GM12878 (cell line): ENCODE measurements at regions not wholly inside any gene's neighbourhood (a gene's known extent, or its start where the extent isn't known, plus 50 kb on each side); places are given as distances from the start of the nearest gene placed in this dataset.

Source experiments
- ATAC-seq: fragments of 200-7000 bp; cut with Tn5 transposase; 3 replicates; pipeline ENCODE4 v1.9.1; 2020; ENCODE audit warnings: mild to moderate bottlenecking, moderate library complexity
- BruUV-seq: library from RNA; stranded (reverse); fragments of 400-500 nt; replicated peaks from 2 replicates; lab custom pipeline; 2021; lab: Mats Ljungman, UMichigan
- CTCF ChIA-PET: fragments of 300-600 bp; sonication (Branson Sonifier 250); formaldehyde crosslinking; extraction: SDS; loops from one replicate; lab custom pipeline; 2021; ENCODE audit warnings: inconsistent platforms; lab: Yijun Ruan, JAX
- POLR2A ChIA-PET: fragments of 350-600 bp; formaldehyde crosslinking; extraction: SDS; loops from one replicate; lab custom pipeline; 2021; ENCODE audit warnings: inconsistent platforms; lab: Charles Lee
- RAD21 ChIA-PET: fragments of 300-600 bp; sonication (Branson Sonifier 250); formaldehyde crosslinking; loops from one replicate; lab custom pipeline; 2023; ENCODE audit warnings: antibody characterized with exemption; ENCODE audit not compliant: unreplicated experiment; lab: Charles Lee
- SMC1A ChIA-PET: fragments of 300-600 bp; sonication (Branson Sonifier 250); formaldehyde crosslinking; loops from one replicate; lab custom pipeline; 2023; ENCODE audit not compliant: unreplicated experiment, uncharacterized antibody; lab: Charles Lee
- DNase-seq: peaks from one replicate; pipeline ENCODE4 v3.0.0-alpha.2; 2011; ENCODE audit warnings: low read depth, low spot score
- FAIRE-seq: peaks from 3 replicates; lab custom pipeline; 2011; peaks lifted over from hg19 to GRCh38; lab: Jason Lieb, UNC
- H2AFZ ChIP-seq: 2 replicates; pipeline ENCODE4 v1.6.0; 2011; ENCODE audit warnings: low read depth, low read length, control low read depth; ENCODE audit not compliant: control insufficient read depth
- H3K27ac ChIP-seq: 2 replicates; pipeline ENCODE4 v1.5.1; 2011; ENCODE audit warnings: control low read depth; ENCODE audit not compliant: control insufficient read depth, insufficient read depth
- H3K27me3 ChIP-seq, 2 experiments: replicated peaks in 1 of 2; 2 replicates each; pipeline versions ENCODE4 v1.6.0 to v1.6.1; 2011; ENCODE audit warnings: low read length in 1 of 2; ENCODE audit not compliant: control insufficient read depth in 2 of 2, insufficient read depth in 2 of 2
- H3K36me3 ChIP-seq, 2 experiments: 2 replicates each; pipeline ENCODE4 v1.5.1; 2011; ENCODE audit warnings: low read length in 1 of 2; ENCODE audit not compliant: control insufficient read depth in 2 of 2, insufficient read depth in 2 of 2
- H3K4me1 ChIP-seq: 2 replicates; pipeline ENCODE4 v1.6.1; 2011; ENCODE audit warnings: mild to moderate bottlenecking, low read length, moderate library complexity, mixed read lengths; ENCODE audit not compliant: control insufficient read depth, insufficient read depth
- H3K4me2 ChIP-seq: 2 replicates; pipeline ENCODE4 v1.6.0; 2011; ENCODE audit warnings: control low read depth; ENCODE audit not compliant: control insufficient read depth, insufficient read depth
- H3K4me3 ChIP-seq: fragments of 200-600 bp; sonication (generic); 2 replicates; pipeline ENCODE4 v1.5.1; 2016
- H3K79me2 ChIP-seq: 2 replicates; pipeline ENCODE4 v1.6.0; 2011; ENCODE audit warnings: low read length; ENCODE audit not compliant: control insufficient read depth, insufficient read depth
- H3K9ac ChIP-seq: 2 replicates; pipeline ENCODE4 v1.8.0; 2011; ENCODE audit warnings: low read length, control low read depth, mixed read lengths; ENCODE audit not compliant: control insufficient read depth, insufficient read depth
- H3K9me3 ChIP-seq: replicated peaks from 3 replicates; pipeline ENCODE4 v1.5.1; 2011; ENCODE audit warnings: mild to moderate bottlenecking, low read length; ENCODE audit not compliant: control insufficient read depth, insufficient read depth
- H4K20me1 ChIP-seq: 2 replicates; pipeline ENCODE4 v1.6.0; 2011; ENCODE audit not compliant: control insufficient read depth, insufficient read depth
- KAT2A ChIP-seq: conservative IDR thresholded peaks from 2 replicates; pipeline ENCODE4 v1.6.1; 2011; ENCODE audit warnings: low read depth, low read length; ENCODE audit not compliant: control insufficient read depth
- MEF2A ChIP-seq: IDR thresholded peaks from 2 replicates; pipeline ENCODE4 v1.6.1; 2011; ENCODE audit warnings: low read depth, mild to moderate bottlenecking, low read length, moderate library complexity; ENCODE audit not compliant: insufficient read depth
- MEF2B ChIP-seq: fragments of 450-650 bp; IDR thresholded peaks from 2 replicates; pipeline ENCODE4 v1.6.1; 2018; ENCODE audit warnings: mild to moderate bottlenecking, moderate library complexity; ENCODE audit not compliant: partially characterized antibody, poor library complexity, severe bottlenecking
- MTA3 ChIP-seq: IDR thresholded peaks from 2 replicates; pipeline ENCODE4 v1.6.1; 2012; ENCODE audit warnings: low read length, inconsistent platforms, borderline replicate concordance
- NFYA ChIP-seq: IDR thresholded peaks from 2 replicates; pipeline ENCODE4 v1.6.1; 2011; ENCODE audit warnings: low read depth, mild to moderate bottlenecking, low read length, improper control_type of control experiment, borderline replicate concordance
- RAD21 ChIP-seq: IDR thresholded peaks from 2 replicates; pipeline ENCODE4 v1.6.1; 2011; ENCODE audit warnings: mild to moderate bottlenecking, low read depth, low read length, moderate library complexity; ENCODE audit not compliant: insufficient read depth
- YY1 ChIP-seq: IDR thresholded peaks from 2 replicates; pipeline ENCODE4 v1.6.1; 2011; ENCODE audit warnings: low read depth, mild to moderate bottlenecking, low read length
- WGBS: methylation state at CpG from one replicate; pipeline ENCODE4 v1.1.6; 2016; ENCODE audit warnings: low lambda C conversion rate; ENCODE audit not compliant: insufficient replicate concordance, insufficient coverage; ENCODE audit errors: missing lambda C conversion rate; 5-methylcytosine and 5-hydroxymethylcytosine counted together
- in situ Hi-C: fragments of 300-500 bp; cut with MboI; formaldehyde crosslinking; loops from 9 replicates; pipeline ENCODE4 v1.14.3; 2018; ENCODE audit warnings: mixed read lengths
- intact Hi-C: fragments of 100-400 bp; cut with micrococcal nuclease; formaldehyde crosslinking; loops from one replicate; pipeline ENCODE4 v1.14.2; 2022; ENCODE audit not compliant: unreplicated experiment
- TF ChIP-seq, protein P1 (sequence below): IDR thresholded peaks from 2 replicates; pipeline ENCODE4 v1.6.1; 2012; ENCODE audit warnings: mild to moderate bottlenecking, low read depth, low read length
- TF ChIP-seq, protein P2 (sequence below): fragments of 450-650 bp; IDR thresholded peaks from 2 replicates; pipeline ENCODE4 v1.6.1; 2016; ENCODE audit warnings: mild to moderate bottlenecking
- TF ChIP-seq, protein P3 (sequence below): IDR thresholded peaks from 2 replicates; pipeline ENCODE4 v1.6.1; 2012; ENCODE audit warnings: low read length, inconsistent platforms

DNA sequence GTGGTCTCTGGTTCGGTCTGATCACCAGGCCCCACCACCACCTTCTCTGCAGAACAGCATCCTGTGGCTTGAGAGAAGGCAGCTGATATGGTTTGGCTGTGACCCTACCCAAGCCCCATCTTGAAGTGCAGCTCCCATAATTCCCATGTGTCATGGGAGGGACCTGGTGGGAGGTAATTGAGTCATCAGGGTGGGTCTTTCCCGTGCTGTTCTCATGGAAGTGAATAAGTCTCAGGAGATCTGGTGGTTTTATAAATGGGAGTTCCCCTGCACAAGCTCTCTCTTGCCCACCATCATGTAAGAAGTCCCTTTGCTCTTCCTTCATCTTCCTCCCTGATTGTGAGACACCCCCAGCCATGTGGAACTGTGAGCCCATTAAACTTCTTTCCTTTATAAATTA is 352.3 kb upstream of the CDH5 start:
- Histone ChIP-seq H3K9ac (no peak overlapping the region), H3K9me3 (no peaks in the 10 kb centered on the region; the same call in 2 of the 3 replicates), H3K4me1 (no peaks in the 10 kb centered on the region), H3K27me3 (no peaks in the 10 kb centered on the region), H3K79me2 (no peaks in the 10 kb centered on the region), H3K4me3 (no peak overlapping the region), H2AFZ (no peak overlapping the region), H3K27ac (no peak overlapping the region)
- RAD21 ChIA-PET = no interaction called here
- no peak for FAIRE-seq
- in situ Hi-C loops = no loop called here
- no TSS peak for BruUV-seq
- DNase-seq = no peak
- TF ChIP-seq KAT2A (no peak), MEF2B (no peak), YY1 (no peak), MEF2A (no peak), NFYA (no peak), RAD21 (no peak), MTA3 (no peak)
- TF ChIP-seq, protein P1, sequence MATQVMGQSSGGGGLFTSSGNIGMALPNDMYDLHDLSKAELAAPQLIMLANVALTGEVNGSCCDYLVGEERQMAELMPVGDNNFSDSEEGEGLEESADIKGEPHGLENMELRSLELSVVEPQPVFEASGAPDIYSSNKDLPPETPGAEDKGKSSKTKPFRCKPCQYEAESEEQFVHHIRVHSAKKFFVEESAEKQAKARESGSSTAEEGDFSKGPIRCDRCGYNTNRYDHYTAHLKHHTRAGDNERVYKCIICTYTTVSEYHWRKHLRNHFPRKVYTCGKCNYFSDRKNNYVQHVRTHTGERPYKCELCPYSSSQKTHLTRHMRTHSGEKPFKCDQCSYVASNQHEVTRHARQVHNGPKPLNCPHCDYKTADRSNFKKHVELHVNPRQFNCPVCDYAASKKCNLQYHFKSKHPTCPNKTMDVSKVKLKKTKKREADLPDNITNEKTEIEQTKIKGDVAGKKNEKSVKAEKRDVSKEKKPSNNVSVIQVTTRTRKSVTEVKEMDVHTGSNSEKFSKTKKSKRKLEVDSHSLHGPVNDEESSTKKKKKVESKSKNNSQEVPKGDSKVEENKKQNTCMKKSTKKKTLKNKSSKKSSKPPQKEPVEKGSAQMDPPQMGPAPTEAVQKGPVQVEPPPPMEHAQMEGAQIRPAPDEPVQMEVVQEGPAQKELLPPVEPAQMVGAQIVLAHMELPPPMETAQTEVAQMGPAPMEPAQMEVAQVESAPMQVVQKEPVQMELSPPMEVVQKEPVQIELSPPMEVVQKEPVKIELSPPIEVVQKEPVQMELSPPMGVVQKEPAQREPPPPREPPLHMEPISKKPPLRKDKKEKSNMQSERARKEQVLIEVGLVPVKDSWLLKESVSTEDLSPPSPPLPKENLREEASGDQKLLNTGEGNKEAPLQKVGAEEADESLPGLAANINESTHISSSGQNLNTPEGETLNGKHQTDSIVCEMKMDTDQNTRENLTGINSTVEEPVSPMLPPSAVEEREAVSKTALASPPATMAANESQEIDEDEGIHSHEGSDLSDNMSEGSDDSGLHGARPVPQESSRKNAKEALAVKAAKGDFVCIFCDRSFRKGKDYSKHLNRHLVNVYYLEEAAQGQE = no peak
- TF ChIP-seq, protein P2, sequence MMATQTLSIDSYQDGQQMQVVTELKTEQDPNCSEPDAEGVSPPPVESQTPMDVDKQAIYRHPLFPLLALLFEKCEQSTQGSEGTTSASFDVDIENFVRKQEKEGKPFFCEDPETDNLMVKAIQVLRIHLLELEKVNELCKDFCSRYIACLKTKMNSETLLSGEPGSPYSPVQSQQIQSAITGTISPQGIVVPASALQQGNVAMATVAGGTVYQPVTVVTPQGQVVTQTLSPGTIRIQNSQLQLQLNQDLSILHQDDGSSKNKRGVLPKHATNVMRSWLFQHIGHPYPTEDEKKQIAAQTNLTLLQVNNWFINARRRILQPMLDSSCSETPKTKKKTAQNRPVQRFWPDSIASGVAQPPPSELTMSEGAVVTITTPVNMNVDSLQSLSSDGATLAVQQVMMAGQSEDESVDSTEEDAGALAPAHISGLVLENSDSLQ = no peak
- TF ChIP-seq, protein P3, sequence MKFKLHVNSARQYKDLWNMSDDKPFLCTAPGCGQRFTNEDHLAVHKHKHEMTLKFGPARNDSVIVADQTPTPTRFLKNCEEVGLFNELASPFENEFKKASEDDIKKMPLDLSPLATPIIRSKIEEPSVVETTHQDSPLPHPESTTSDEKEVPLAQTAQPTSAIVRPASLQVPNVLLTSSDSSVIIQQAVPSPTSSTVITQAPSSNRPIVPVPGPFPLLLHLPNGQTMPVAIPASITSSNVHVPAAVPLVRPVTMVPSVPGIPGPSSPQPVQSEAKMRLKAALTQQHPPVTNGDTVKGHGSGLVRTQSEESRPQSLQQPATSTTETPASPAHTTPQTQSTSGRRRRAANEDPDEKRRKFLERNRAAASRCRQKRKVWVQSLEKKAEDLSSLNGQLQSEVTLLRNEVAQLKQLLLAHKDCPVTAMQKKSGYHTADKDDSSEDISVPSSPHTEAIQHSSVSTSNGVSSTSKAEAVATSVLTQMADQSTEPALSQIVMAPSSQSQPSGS = no peak
- TF ChIP-seq, all 136 proteins: peak for 0
- H3K36me3 ChIP-seq = no peaks in the 10 kb centered on the region
- SMC1A ChIA-PET = no interaction called here
- CTCF ChIA-PET = no interaction called here
- intact Hi-C loops = no loop called here
- POLR2A ChIA-PET = no interaction called here
- no peaks in the 10 kb centered on the region for H4K20me1 ChIP-seq
- no peak for ATAC-seq
- H3K4me2 ChIP-seq = no peak overlapping the region
- WGBS = 3% methylated on average over 2 of the region's 2 CpGs
